K562 (cell line): ENCODE measurements at regions not wholly inside any gene's neighbourhood (a gene's known extent, or its start where the extent isn't known, plus 50 kb on each side); places are given as distances from the start of the nearest gene placed in this dataset.

Experiments used
- BRCA1 ChIP-seq, 2 experiments: fragments of 450-650 bp in 1 of 2; sonication (generic) in 1 of 2; formaldehyde crosslinking in 1 of 2; IDR thresholded peaks; 2 replicates each; pipeline versions ENCODE4 v1.5.0 to v1.6.1; 2017 to 2020; ENCODE audit warnings: mild to moderate bottlenecking in 1 of 2, missing genetic modification reagents in 1 of 2
- CC2D1A ChIP-seq: fragments of 450-650 bp; IDR thresholded peaks from 2 replicates; pipeline ENCODE4 v1.6.1; 2017; ENCODE audit warnings: mild to moderate bottlenecking
- CLOCK ChIP-seq: fragments of 250-450 bp; sonication (Bioruptor Pico); IDR thresholded peaks from 2 replicates; pipeline ENCODE4 v1.4.0; 2020; ENCODE audit warnings: mild to moderate bottlenecking, moderate library complexity, borderline replicate concordance
- FUS ChIP-seq: fragments of 200-400 bp; formaldehyde crosslinking; optimal IDR thresholded peaks from 2 replicates; pipeline ENCODE3; 2017; ENCODE audit warnings: low read depth, low read length
- HDAC3 ChIP-seq: fragments of 450-650 bp; IDR thresholded peaks from 2 replicates; pipeline ENCODE4 v1.6.1; 2018; ENCODE audit warnings: borderline replicate concordance, mild to moderate bottlenecking, moderate library complexity; ENCODE audit not compliant: partially characterized antibody
- LARP7 ChIP-seq: fragments of 450-650 bp; IDR thresholded peaks from 2 replicates; pipeline ENCODE4 v1.6.1; 2016
- MCM3 ChIP-seq: fragments of 450-650 bp; IDR thresholded peaks from 2 replicates; pipeline ENCODE4 v1.6.1; 2016
- PHF8 ChIP-seq: fragments of 200-600 bp; sonication (generic); IDR thresholded peaks from 2 replicates; pipeline ENCODE4 v1.6.1; 2012; ENCODE audit warnings: mixed run types, mild to moderate bottlenecking, inconsistent platforms, low read length, moderate library complexity, borderline replicate concordance
- RFX1 ChIP-seq: fragments of 450-650 bp; IDR thresholded peaks from 2 replicates; pipeline ENCODE4 v1.6.1; 2016; ENCODE audit warnings: mild to moderate bottlenecking, moderate library complexity
- ZBTB40 ChIP-seq, 2 experiments: fragments of 450-650 bp in 1 of 2; sonication (generic) in 1 of 2; formaldehyde crosslinking in 1 of 2; IDR thresholded peaks; 2 replicates each; pipeline versions ENCODE4 v1.7.1 to v1.9.0; 2016 to 2022; ENCODE audit warnings: inconsistent platforms in 1 of 2, mild to moderate bottlenecking in 1 of 2, missing genetic modification reagents in 1 of 2
- ZHX1 ChIP-seq: fragments of 150-350 bp; conservative IDR thresholded peaks from 2 replicates; pipeline ENCODE4 v1.6.1; 2014; ENCODE audit warnings: low read length
- ZNF347 ChIP-seq: fragments of 450-650 bp; formaldehyde crosslinking; IDR thresholded peaks from 2 replicates; pipeline ENCODE4 v1.4.0; 2020; ENCODE audit warnings: low read depth, mild to moderate bottlenecking, moderate library complexity
- ZNF696 ChIP-seq: fragments of 250-450 bp; sonication (Bioruptor Pico); conservative IDR thresholded peaks from 2 replicates; pipeline ENCODE4 v1.4.0; 2020; ENCODE audit warnings: mild to moderate bottlenecking, moderate library complexity

- TF ChIP-seq ZBTB40 (IDR thresholded peaks at IDR 0.05) (no peak), ZBTB40 (CRISPR knock-in tag; IDR thresholded peaks at IDR 0.05) (no peak), PHF8 (no peak), MCM3 (no peak), HDAC3 (no peak), LARP7 (no peak), ZNF347 (CRISPR knock-in tag) (no peak), BRCA1 (IDR thresholded peaks at IDR 0.05) (no peak), BRCA1 (CRISPR knock-in tag; IDR thresholded peaks at IDR 0.05) (no peak), RFX1 (no peak), FUS (no peak), ZNF696 (CRISPR knock-in tag) (no peak), CLOCK (CRISPR knock-in tag) (no peak), ZHX1 (no peak), CC2D1A (no peak)
- TF ChIP-seq, all 486 proteins: peak for 0
Measured at GRCh38 chr6:113011801-113012200, 664.7 kb downstream of the RFPL4B start (continued).
